ENCODE measurements at regions not wholly inside any gene's neighbourhood (a gene's known extent, or its start where the extent isn't known, plus 50 kb on each side); places are given as distances from the start of the nearest gene placed in this dataset.
"Not testable (repeated sequence)": the region's sequence is repeated elsewhere in the genome, so short reads cannot be mapped to it uniquely, and the experiment has no call there.

DNA sequence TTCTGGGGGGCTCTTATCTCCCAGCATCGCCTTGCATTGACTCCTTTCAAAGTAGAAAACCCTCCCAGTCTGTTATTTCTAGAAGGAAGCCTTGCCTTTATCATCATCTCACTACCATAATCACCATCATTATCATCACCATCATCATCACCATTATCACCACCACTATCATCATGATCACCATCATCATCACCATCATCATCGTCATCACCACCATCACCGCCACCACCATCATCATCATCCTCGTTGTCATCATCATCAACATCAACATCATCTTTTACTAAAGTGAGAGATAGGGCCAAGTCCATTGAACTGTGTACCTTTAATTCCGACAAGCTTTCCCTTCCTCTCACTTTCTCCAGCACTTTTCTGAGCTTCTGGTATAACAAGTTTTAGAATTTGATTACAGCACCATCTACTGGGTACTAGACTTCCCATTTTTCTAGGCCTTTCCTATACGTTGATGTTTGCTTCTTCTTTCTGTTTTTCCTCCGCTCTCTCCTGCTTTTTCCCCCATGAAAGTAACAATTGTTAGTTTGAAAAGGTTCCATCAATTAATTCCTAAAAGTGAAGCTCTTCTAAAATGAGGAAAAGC is 226.4 kb downstream of the BUB3 start:
- no peak for DNase-seq

DNA sequence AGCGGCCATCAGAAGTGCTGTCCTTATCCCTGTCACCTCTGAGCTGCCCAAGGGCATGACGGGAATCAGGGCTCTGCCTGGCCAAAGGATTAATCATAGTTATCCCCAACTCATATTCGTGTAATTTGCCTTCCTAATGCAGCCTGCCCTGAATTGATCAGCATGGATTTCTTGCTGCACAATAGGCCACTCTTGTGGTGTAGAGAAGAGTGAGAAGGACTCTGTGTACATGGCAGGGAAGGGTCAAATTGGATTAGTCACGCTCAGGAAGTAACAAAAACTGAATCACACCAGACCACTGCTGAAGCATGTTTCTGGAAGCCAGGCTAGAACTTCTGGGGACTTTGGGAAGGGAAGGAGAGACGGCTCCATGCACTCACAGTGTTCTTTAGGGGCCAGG is 227.0 kb downstream of the BUB3 start:
- no peak for DNase-seq

DNA sequence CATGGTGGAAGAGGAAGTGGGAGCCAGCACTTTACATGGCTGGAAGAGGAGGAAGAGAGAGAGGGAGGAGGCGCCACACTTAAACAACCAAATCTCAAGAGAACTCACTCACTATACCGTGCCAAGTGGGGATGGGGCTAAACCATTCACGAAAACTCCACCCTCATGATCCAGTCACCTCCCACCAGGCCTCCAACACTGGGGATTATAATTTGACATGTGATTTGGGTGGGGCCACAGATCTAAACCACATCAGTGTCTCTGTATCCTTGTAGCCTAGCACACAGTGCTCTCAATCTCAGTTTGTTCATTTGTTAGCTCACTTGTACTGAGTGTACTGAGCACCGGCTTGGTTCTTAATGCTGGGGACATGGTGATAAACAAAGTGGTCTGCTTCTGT is 228.3 kb downstream of the BUB3 start:
- DNase-seq: no peak

DNA sequence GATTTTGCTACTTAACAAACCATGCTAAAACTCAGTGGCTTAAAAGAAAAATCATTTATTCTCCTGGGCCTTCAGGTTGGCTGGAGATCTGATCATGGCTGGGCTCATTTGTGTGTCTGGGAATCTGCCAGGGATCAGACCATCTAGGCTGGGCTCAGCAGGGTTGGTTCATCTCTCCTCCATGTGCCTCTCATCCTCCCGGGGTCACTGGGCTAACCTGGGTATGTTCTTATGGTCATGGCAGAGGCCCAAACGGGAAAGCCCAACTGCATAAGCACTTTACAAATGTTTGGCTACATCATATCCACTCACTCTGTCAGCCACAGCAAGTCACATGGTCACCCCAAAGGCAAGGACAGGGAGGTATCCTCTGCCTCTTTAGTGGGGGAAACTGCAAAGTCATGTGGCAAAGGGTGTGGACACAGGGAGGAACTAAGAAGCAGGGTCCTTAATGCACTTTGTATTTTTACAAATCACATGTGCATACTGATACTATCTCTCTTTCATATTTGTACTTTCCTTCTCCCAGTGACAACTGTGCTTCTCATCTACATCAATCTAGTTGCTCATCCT is 231.4 kb downstream of the BUB3 start:
- no peak for DNase-seq

DNA sequence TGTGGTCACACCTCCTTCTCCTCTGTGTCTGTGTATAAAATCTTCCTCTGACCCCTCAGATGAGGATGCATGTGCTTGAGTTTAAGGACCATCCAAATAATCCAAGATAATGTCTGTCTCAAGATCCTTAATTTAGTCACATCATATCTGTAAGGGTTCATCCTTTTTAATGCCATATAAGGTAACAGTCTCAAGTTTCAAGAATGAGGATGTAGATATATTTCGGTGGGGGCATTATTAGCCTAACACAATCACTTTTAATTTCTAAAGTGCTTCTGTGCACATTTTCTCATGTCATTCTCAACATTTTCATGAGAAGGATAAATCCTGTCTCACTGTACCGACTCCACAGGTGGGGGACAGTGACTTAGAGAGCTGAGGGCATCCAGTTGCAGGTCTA is 235.3 kb downstream of the BUB3 start:
- no peak for DNase-seq

DNA sequence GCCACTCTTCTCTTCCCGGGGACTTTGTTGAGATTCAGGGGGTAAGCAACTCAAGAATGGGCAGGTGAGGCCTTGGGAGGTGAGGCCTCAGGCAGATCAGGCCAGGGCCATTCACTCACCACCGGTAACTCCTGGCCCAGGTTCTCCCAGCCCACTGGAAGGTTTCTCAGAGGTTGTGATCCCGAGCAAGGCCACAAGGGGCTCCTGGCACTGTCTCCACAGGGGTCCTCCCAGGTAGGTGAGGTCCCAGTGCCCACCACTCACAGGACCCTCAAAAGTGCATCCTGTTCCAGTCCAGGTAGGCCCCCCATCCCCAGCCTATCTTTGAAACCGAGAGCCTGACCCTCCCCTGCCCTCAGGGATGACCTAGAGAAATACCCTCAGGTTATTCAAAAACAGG is 236.1 kb downstream of the BUB3 start:
- no peak for DNase-seq

DNA sequence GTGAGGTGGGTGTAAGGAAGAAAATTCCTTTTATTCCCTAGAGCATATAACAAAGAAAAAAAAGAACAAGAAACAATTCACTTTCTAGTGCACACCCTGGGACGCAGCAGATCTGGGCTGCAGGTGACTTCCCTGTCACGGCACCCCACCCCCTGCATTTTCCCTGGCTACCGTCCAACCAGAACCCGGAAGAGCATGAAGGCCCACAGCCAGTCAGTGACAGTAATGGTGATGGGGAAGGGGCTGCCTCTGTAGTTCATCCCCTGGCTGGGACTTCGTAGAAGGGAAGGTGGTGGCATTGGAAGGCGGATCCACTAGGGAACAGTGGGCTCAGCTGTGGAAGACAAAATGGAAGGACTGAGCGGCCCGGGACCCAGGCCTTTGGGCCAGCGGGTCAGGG is 236.7 kb downstream of the BUB3 start:
- no peak for DNase-seq

DNA sequence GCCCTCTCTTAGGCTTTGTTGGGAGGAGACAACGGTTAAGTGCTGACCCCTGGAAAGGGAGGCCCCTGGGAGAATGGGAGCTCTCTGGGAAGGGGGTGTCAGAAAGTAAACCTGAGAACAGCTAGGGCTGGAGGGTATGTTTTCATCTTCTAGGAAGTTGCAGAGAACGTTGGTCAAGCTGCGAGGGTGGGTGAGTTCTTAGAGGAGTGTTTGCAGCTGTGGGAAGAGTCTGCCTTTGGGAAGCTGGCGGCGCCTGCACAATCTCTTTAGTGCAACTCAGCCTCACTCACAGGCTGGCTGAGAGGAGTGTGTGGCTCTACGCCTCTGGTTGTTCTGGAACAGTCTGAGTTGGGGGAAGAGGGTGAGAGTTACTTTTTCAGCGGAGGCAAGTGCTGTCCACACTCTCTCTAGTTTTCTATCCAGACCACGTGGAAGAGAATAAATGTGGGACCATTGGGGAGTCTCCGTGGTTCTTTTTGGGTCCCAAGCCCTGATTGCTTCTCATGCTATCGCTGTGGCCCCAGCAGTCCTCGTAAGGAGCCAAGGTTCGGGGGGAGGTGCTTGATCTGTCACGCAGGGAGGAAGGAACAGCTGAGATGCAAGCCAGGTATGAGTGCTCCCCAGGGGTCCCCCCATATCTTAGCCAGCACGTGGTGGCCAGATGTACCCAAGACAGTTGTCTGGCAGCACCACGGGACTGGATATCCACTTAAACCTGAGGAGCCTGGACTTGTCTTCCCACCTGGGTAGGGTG is 237.2 kb downstream of the BUB3 start:
- no peak for DNase-seq

DNA sequence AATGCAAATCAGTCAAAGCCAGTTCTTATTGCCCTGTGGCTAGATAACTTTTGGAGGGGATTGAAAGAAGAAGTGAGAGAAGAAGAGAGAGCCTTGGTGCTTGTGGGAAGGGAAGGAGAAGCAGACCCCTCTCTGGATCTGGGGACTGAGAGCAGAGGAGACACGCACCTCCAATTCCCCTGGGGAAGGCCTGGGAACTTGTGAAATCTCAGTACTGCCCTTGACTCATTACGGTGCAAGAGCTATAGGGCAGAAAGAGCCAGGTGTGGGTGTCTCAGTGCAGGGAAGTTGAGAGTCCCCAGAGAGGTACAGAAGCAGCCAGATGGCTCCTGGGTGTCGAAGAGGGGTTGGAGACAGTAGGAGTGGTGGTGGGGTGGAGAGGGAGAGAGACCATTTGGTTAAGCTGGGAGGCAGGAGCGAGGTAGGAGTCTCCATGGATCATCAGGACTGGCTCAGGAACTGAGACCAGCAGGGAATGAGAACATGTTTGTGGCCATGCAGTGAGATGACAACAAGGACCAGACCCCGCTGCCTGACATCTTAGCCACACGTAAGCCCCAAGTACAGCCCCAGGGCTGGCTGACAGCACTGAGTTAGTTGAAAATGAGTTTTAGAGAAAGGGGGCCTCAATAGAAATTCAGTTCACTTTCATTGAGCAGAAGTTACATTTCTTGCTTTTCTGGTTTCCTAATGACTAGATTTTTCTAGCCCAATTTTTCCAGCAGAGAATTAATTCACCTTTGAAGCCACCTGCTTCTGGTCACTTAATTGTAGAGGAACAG is 238.2 kb downstream of the BUB3 start:
- DNase-seq: no peak

DNA sequence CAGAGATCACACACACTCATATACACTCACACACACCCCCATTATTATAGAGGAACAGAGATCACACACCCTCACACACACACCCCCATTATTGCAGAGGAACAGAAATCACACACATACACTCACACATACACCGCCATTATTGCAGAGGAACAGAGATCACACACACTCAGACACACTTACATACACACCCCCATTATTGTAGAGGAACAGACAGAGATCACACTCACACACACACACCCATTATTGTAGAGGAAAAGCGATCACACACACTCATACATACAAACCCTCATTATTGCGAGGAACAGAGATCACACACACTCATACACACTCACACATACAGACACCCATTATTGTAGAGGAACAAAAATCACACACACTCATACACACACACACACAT is 239.0 kb downstream of the BUB3 start:
- DNase-seq: no peak

DNA sequence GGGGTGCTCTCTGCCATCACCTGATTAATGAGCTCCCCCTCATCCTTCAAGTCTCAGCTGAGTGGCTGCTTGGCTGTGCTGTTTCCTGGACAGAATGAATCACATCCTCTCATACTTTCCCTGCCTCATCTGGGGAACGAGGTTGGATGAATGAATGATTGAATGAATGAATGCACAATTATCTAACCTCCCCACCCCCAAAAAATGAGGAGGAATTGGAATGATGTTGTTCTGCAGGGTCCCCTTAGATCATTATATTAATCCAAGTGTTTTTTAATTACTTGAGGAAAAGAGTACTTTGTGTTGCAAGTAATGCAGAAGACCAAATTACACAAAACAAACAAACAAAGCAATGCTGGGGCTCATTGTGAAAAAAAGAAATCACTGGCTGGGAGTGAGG is 240.2 kb downstream of the BUB3 start:
- no peak for DNase-seq

DNA sequence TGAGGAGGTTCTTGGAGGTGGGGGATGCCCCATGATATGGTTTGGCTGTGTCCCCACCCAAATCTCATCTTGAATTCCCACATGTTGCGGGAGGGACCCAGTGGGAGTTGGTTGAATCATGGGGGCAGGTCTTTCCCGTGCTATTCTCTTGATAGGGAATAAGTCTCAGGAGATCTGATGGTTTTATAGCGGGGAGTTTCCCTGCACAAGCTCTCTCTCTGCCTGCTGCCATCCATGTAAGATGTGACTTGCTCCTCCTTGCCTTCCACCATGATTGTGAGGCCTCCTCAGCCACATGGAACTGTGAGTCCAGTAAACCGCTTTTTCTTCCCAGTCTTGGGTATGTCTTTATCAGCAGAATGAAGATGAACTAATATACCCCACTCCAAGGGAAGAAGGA is 241.0 kb downstream of the BUB3 start:
- DNase-seq: not testable (repeated sequence)

DNA sequence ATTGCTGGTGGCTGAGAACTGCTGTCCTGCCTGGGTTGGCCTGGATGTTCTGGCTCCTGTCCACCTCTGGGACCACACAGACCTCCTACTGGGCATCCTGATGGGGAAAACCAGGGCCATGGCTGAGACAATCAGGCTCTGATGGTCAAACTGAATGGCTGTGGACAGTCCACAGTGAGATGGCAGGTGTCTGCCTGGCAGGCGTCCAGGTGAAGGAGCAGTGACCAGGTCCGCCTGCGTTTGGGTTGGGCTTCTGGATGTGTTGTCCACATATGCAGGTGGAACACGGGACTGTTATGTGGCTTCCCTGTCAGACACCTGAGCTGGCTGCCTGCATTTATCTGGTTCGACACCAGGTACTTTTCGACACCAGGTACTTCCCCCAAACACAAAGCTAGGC is 241.7 kb downstream of the BUB3 start:
- DNase-seq: no peak

DNA sequence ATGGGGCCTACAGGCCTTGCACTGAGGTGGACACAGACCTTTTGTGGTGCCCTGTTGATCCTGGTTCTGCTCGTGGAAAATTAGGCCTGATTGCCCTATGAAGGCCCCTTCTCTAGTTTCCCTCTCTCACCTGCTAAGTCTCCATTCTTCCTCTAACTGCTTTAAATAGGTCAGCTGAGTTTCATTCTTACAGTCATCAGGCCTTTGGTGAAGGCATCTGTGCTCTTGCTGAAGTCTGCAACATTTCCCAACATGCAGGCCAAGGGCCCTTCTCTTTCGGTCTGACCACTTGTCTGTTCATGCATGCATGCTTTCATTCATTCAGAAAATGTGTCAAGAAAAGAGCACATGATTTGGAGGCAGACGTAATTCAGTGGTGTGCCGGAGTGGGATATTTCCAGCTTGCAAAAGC is 244.0 kb downstream of the BUB3 start:
- no peak for DNase-seq

DNA sequence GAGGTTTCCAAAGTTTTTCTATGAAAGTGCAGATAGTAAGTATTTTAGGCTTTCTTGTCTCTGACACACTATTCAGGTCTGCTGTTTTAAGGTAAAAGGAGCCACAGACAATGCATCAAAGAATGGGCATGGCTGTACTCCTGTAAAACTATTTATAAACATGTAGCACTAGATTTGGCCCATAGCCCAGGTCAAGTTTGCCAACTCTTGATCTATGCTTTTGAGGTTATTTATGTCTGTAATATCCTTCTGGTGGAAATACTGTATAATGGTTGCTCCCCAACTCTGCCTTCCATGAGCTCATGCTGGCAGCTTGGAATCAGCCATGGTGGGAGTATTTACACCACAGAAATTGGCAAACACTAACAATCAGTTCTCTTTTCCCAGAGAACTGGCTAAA is 244.6 kb downstream of the BUB3 start:
- no peak for DNase-seq

DNA sequence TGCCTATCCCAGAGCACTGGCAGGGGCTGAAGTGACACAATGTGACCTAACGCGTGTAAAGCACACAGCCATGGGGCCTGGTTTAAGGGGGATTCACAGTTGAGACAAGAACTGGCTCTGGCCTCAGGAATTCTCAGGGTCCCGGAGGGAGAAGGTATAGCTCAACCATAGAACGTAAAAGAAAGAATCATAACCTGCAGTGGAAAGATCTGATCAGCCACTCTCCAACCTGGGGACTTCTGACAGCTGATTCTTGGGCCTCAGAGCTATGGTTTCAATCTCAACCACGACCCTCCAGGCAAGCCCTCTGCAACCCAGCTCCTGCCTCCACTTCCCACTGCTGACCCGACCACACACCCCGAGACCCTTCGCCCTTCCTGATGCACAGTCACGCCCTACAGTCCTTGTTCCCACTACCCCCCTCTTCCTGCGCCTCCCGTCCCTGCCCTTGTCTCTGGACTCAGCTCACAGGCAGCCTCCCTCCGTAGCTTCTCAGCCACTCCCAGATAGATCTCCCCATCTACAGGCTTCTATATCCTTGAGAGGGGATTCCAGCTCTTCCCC is 245.2 kb downstream of the BUB3 start:
- DNase-seq: no peak

DNA sequence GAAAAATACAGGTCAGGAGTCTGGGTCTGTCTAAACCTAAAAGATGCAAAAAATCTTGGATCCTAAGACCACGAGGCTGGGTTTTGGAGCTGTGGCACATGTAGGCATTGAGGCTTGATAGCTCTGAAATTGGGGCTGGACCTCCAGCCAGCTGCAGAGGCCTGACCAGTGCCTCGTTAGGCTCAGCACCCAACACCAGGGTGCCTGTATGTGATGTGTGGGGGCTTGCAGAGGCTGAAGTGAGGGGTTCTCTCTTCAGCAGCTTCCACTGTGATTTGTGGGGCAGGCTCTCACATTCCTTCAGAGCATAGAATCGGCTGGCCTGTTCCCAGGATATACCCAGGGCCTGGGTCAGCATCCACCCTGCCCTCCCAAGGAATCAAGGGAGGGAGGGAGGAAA is 247.8 kb downstream of the BUB3 start:
- no peak for DNase-seq

DNA sequence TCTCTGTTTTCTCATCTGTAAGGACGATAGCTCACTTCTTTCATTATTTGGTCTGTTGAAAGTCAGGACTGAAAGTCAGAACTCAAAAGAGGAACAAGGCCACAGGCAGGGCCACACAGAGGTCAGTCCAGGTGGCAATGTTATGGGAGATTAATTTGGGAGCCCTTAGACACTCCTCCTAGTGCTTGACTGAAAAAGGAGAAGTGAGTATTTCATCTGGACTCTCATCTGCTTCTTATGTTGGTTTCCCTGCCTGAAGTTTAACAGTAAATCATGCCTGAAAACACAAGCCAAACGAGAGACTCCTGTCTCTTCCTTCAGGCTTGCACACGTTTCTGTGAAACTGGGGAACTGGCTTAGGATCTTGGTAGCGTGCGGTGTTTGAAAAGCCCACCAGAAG is 248.5 kb downstream of the BUB3 start:
- no peak for DNase-seq

DNA sequence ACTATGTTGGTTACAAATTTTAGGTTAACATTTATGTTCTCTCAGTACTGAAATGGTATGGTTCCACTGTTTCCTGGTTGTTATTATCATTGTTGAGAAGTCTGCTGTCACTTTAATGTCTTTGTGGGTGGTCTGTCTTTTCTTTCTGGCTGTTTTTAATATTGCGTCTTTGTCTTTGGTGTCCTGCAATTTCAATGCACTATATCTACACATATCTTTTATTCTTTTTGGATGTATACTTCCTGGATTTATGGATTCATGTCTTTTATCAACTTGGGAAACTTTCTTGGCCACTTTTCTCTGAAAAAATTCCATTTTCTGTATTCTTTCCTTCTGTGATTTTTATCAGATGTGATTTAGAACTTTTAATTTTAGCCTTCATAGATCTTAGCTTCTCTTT is 250.2 kb downstream of the BUB3 start:
- no peak for DNase-seq

DNA sequence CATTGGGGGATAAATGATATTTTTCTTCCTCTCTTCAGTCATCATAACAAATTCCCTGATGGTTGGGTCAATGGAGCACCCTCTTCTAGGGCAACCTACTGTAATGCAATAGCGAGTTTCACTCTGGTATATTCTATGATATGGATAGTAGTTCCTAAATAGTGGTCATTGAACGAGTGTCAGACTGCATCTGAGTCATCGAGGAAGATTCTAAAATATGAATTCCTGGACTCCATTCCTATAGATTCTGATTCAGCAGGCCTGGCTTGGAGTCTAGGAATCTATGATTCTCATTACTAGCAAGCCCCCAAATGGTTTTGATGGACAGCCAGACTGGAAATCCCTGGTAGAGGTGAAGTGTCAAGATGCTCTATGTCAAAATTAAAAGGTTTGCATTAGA is 254.5 kb downstream of the BUB3 start:
- no peak for DNase-seq

DNA sequence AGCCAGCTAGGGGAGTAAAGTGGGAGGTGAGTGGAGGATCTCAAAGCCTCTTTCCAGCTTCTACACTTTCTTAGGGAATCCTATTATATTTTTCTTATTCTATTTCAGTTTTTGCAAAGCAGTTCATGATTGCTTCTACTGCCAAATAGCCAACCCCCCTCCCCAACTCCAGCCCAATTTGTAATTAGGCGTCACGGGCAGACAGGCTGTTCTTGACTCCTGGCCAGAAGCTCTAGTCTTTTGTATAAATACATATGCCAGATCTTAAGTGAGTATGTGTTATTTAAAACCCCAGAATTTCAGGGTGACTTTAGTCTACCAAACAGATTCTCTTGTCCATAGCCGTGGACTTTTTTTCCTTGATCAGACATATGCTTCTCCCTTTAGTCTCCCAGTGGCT is 255.2 kb downstream of the BUB3 start:
- DNase-seq: no peak

DNA sequence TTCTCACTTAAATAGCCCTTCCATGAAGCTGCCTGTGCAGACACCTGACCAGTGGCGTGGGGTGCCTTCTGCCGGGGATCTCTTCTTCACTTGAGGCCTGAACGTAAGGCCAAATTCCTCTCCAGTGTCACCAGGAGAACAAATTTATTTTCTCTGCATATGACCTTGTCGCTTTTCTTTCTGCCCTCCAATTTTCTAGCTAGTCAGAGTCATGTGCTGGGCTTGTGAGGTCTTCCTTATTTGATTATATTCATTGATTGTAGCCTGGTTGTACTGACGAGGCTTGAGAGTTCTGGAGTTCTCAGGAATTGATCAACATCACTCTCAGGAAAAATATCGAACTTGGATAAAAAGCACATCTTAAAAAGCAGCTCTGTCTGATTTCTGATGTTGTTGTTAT is 255.7 kb downstream of the BUB3 start:
- no peak for DNase-seq

DNA sequence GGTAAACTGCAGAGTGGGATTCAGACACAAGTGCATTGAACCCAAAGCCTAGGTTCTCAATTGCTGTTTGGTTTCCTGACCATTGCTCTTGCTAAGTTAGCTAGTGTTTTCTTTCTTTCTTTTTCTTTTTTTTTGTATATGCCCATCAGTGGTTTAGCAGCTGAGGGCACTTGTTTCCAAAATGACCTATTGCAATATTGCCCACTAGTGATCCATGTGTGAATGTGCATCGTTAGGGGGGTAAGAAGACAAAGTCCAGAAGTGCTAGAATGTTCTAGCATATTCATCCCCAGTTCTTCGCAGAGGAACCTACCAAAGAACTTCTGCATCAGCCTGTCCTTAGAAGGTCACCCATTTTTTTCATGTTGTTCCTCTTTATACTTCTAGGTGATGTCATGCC is 252.8 kb upstream of the GPR26 start:
- DNase-seq: no peak

DNA sequence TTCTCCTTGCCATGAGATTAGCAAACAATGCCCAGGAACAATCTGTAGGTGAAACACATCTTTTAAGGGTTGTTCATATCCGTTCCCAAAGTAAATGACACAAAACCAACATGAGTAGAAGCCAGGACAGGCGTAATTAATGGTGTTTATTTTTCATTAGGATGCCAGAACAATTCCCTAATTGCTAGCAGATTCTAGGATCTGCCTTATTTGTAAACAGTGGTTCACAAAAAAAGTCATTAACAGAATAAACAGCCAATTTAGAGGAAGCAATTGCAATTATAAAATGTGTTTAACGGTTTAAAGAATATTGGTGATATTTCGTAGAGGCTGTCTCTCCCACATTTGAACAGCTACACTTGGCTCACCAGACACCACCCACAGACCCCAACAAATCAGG is 250.6 kb upstream of the GPR26 start:
- DNase-seq: no peak

All from NCI-H446 (cell line).